ENCODE measurements at regions not wholly inside any gene's neighbourhood (a gene's known extent, or its start where the extent isn't known, plus 50 kb on each side); places are given as distances from the start of the nearest gene placed in this dataset.

- DNase-seq = no peak
Observed at GRCh38 chr13:55302568-55302967, 1838.2 kb upstream of the PRR20A start.

- no peak for DNase-seq
Observed at GRCh38 chr13:55307909-55308308, 1832.8 kb upstream of the PRR20A start.

- no peak for DNase-seq
Observed at GRCh38 chr13:55341891-55342290, 1798.8 kb upstream of the PRR20A start.

- DNase-seq = no peak
Observed at GRCh38 chr13:55345224-55345623, 1795.5 kb upstream of the PRR20A start.

GRCh38 chr13:55347528-55347927 lies 1793.2 kb upstream of the PRR20A start:
- no peak for DNase-seq

- no peak for DNase-seq
Observed at GRCh38 chr13:55359067-55359466, 1781.7 kb upstream of the PRR20A start.

- DNase-seq = no peak
Observed at GRCh38 chr13:55361141-55361540, 1779.6 kb upstream of the PRR20A start.

GRCh38 chr13:55366676-55367075 lies 1774.0 kb upstream of the PRR20A start:
- DNase-seq = no peak

GRCh38 chr13:55394470-55394869 lies 1746.2 kb upstream of the PRR20A start:
- DNase-seq = no peak

- DNase-seq = no peak
Observed at GRCh38 chr13:55402870-55403269, 1737.8 kb upstream of the PRR20A start.

GRCh38 chr13:55403887-55404487 lies 1736.7 kb upstream of the PRR20A start:
- no peak for DNase-seq

GRCh38 chr13:55410398-55411330 lies 1730.1 kb upstream of the PRR20A start:
- no peak for DNase-seq

- DNase-seq = no peak
Observed at GRCh38 chr13:55418095-55418494, 1722.6 kb upstream of the PRR20A start.

GRCh38 chr13:55432814-55433213 lies 1707.9 kb upstream of the PRR20A start:
- DNase-seq = no peak

- DNase-seq = no peak
Observed at GRCh38 chr13:55437162-55437561, 1703.6 kb upstream of the PRR20A start.

GRCh38 chr13:55439450-55439849 lies 1701.3 kb upstream of the PRR20A start:
- no peak for DNase-seq

GRCh38 chr13:55440465-55441085 lies 1700.1 kb upstream of the PRR20A start:
- DNase-seq = no peak

- no peak for DNase-seq
Observed at GRCh38 chr13:55464222-55464621, 1676.5 kb upstream of the PRR20A start.

GRCh38 chr13:55467476-55467875 lies 1673.2 kb upstream of the PRR20A start:
- DNase-seq = no peak

- DNase-seq = no peak
Observed at GRCh38 chr13:55483626-55484158, 1657.0 kb upstream of the PRR20A start.

GRCh38 chr13:55493297-55493696 lies 1647.4 kb upstream of the PRR20A start:
- DNase-seq = no peak

GRCh38 chr13:55497486-55497885 lies 1643.2 kb upstream of the PRR20A start:
- DNase-seq = no peak

- no peak for DNase-seq
Observed at GRCh38 chr13:55500694-55501093, 1640.0 kb upstream of the PRR20A start.

GRCh38 chr13:55516610-55517009 lies 1624.1 kb upstream of the PRR20A start:
- DNase-seq = no peak
